Stimulated activated CD4-positive, alpha-beta T cell treated with anti-CD3 and anti-CD28 coated beads, TNF-alpha, amount 100 ng/mL, for 48 hours (primary cell): ENCODE measurements at regions not wholly inside any gene's neighbourhood (a gene's known extent, or its start where the extent isn't known, plus 50 kb on each side); places are given as distances from the start of the nearest gene placed in this dataset.
"Not testable (repeated sequence)": the region's sequence is repeated elsewhere in the genome, so short reads cannot be mapped to it uniquely, and the experiment has no call there.

ENCODE experiments used
- DNase-seq, 3 donors: peaks; one replicate each; pipeline ENCODE4 v3.0.0-alpha.2; 2020; ENCODE audit warnings: low read depth in 3 of 3

DNA sequence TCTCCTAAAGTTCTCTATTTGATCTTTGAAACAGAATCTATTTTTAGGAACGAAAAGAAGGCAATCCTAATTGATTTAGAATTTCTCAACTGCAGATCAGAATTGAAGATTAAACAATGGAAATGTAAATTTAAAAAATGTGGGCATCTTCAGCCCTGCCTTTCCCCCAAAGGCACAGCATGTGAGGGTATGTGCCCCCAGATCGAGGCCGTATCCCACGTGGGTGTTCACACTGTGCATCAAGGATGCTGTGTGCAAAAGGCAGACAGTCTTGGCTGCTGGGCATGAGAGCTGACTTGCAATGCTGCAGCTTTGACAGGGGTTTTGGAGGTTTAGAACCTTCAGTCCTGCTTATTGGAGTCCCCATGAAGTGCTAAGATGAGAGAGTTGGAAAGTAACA, 346.3 kb downstream of the VRK1 start:
- no peak for DNase-seq

DNA sequence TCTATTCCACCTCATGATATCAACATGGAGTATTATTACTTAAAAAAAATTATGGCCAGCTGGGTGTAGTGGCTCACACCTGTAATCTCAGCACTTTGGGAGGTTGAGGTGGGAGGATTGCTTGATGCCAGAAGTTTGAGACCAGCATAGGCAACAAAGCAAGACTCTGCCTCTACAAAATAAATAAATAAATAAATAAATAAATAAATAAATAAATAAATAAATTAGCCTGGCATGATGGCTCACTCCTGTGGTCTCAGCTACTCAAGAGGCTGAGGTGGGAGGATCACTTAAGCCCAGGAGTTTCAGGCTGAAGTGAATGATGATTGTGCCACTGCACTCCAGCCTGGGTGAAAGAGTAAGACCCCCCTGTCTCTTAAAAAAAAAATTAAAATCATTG, 350.8 kb downstream of the VRK1 start:
- DNase-seq, result not testable (repeated sequence)

DNA sequence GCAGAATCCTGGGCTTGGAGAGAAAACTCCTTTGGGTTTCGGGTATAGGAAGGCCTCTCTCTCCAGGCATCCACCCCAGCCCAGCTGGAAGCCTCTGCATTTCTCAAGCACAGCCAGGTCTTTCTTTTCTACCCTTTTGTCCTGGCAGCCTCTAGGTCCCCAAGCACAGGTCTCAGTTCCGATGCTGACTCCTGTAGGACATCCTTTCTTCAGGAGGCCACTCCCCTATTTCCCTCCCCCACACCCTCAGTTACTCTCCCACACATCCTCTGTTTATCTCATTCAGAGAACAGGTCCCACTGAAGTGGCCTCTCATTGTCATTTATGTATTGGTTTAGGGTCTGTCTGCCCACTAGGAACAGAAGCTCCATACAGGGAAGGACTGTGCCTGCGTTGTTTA, 352.6 kb downstream of the VRK1 start:
- DNase-seq, result no peak

DNA sequence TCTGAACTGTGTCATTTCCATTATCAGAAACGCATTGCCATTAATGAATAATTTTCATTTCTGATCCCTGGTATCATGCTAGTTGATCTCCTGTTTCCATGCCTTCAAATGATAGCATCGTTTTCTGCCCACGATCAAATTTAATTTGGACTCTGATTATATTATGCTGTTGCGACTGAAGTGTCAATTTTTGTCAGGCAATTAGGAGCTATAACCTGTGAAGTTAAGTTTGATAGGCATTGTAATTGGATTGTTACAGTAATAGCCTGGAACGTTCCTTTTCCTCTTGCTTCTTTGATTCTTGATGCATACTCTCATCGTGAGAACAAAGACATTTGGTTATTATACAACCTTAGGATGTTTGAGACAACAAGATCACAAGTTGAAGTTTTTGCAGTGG, 356.3 kb downstream of the VRK1 start:
- no peak for DNase-seq

DNA sequence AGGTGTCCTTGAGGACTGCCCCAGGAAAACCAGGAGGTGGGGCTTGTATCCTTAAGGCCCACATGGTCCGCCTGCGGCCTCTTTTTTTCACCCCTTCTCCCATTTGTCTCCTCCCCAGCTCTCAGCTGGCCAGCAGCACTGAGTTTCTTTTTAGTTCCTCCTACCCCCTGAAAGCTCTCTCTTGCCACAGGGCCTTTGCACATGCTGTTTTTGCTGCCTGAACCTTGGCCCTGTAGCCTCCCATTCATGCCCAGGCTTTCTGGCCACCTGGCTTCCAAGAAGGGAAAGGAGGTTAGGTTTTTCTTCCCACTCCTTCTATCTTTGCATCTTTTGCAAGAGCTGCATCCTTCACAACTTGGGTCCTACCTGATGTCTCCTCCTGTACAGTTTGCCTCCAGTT, 358.1 kb downstream of the VRK1 start:
- DNase-seq, result no peak

DNA sequence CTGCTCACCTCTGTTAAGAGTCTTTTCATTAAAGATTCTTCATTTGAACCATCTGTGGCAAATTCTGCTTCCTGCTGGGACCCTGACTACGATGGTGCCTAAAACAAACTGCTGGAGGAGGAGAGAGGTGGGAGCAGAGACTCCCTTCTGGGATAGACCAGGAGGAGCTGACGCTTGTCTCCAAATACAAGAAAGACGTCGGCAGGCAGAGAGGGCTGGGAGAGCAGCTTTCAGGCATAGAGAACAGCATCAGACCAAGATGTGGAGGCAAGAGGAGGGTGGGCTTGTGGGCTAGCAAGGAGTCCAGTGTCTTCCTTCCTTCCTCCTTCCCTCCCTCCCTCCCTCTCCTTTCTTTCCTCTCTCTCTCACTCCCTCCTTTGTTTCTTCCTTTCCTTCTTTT, 358.6 kb downstream of the VRK1 start:
- DNase-seq, result no peak

DNA sequence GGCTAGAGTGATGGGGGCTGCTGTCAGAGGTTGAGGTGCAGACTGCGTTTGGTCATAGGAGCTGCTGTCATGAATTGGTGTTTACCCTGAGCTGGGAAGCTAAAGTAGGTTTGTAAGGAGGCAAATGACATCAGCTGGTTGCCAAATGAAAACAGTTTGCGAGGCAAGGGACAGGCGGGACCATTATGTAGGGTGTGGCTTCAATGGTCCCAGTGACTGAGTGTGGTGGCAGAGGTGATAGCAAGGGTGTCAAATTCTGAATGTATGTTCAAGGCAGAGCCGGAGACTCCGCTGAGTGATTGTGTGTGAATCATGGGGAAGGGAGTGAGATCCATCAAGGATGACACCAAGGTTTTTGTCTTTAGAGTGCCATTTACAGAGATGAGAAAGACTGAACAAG, 359.5 kb downstream of the VRK1 start:
- no peak for DNase-seq

DNA sequence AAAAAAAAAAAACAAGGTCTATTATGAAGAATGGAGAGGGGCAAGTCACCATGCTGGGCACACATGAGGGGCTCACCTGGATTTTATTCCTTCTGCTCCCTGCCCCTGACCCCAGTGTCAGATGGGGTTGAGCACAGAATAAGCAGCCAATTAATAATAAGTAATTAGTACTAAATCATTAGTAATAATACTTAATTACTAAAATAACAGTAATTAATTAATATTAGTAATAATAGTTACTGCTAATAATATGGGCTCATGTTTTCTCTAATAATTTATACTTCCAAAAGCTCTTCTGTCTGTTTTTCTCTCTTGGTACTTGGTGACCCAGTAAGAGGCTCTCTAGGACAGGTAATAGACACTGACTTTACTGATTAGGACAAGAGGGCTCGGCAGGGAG, 360.9 kb downstream of the VRK1 start:
- no peak for DNase-seq

DNA sequence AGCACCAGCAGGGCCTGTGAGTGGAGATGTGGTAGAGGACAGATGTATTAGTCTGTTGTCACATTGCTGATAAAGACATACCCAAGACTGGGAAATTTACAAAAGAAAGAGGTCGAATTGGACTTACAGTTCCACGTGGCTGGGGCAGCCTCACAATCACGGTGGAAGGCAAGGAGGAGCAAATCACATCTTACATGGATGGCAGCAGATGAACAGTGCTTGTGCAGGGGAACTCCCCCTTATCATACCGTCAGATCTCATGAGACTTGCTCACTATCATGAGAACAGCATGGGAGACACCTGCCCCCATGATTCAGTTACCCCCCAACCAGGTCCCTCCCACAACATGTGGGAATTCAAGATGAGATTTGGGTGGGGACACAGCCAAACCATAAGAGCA, 361.9 kb downstream of the VRK1 start:
- no peak for DNase-seq

DNA sequence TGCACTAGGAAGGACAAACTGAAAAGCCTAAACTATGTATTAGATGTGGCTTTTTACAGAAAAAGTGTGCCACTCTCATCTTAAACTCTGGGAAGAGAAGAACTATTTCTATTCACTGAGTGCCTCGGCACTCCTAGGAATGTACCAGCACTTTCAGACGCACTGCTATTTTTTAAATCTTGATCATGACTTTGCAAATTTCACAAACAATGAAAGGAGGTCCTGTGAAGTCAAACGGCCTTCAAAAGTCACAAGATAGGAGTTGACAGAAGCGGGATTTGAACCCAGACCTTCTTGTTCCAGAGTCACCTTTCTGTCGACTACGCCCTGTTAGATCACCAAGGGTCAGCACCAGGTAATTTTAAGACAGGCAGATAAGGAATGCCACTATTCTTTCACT, 365.4 kb downstream of the VRK1 start:
- no peak for DNase-seq

DNA sequence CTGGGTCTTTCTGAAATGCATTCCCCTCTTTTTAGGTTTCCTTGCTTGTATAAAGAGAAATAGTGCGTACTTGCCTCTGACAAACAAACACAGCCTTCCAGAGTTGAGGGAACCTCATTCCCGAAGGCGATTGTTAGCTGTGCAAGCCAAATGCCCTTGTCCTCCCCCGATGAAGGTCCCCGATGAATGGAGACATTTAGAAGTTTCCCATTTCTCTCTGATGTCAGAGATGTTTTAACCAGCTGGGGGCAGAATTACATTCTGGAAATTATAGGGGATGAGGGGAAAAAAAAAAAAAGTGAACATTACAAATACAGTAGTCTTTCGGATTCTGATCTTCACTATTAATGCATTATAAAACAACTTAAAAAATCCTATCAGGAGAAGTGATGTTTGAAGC, 366.8 kb downstream of the VRK1 start:
- DNase-seq, result no peak

DNA sequence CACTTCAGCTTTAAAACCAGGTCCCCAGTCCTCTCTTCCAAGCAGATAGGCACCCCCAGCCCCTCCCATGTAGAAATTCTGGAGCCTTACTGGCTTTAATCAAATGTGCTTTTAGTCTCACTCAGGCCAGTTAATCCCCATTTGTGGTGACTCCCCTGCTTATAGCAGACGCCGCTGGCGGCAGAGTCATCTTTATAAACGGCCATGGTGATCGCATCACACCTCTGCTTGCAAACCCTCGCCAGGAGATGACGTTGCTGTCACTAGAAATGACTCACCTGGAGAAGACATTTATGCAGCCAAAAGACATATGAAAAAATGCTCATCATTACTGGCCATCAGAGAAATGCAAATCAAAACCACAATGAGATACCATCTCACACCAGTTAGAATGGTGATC, 369.3 kb downstream of the VRK1 start:
- no peak for DNase-seq

DNA sequence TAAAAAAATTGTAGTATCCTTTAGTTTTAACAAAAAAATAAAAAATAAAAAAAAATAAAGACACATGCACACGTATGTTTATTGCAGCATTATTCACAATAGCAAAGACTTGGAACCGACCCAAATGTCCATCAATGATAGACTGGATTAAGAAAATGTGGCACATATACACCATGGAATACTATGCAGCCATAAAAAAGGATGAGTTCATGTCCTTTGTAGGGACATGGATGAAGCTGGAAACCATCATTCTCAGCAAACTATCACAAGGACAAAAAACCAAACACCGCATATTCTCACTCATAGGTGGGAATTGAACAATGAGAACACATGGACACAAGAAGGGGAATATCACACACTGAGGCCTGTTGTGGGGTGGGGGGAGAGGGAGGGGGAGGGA, 370.4 kb downstream of the VRK1 start:
- not testable (repeated sequence) for DNase-seq

DNA sequence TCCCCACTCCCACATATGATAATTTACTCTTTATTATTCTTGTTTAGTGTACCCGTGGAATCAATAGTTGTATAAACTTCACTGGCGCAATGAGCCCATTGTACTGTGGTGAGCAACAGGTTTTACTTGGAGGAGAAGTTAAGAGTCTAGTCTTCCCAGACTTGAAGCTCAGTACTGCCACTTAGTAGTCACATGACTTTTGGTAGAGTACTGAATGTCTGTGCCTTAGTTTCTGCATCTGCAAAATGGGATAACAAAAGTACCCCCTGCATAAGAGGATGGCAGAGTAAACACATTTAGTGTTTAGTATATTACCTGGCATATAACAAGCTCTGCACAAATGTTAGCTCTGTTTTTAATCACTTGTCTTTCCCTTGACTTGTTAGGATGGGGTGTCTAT, 375.5 kb downstream of the VRK1 start:
- DNase-seq, result no peak

DNA sequence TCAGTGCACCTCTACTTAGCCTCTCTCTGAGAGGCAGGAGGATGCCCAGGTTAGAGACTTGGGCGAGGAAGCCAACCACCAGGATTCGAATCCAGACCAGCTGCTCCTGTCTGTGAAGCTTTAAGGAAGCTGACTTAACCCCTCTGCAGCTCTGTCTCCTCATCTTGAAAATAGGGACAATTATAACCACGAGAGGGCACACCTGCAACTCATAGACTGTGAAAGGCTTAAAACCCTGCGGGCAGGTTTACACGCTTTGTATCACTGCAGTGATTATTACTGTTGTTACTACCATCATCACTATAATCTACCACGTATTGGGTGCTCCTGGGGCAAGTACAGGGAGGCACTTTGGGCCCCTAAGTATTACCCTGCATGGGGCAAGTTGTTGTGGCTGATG, 379.8 kb downstream of the VRK1 start:
- no peak for DNase-seq

DNA sequence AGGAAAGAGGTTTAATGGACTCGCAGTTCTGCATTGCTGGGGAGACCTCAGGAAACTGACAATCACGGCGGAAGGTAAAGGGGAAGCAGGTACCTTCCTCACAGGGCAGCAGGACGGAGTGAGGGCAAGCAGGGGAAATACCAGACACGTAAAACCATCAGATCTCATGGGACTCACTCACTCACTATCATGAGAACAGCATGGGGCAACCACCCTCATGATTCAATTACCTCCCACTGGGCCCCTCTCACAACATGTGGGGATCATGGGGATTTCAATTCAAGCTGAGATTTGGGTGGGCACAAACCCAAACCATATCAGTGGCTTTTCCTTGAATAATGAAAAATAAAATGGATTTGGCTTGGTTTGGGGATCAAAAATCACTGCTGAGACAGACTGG, 380.5 kb downstream of the VRK1 start:
- DNase-seq, result no peak

DNA sequence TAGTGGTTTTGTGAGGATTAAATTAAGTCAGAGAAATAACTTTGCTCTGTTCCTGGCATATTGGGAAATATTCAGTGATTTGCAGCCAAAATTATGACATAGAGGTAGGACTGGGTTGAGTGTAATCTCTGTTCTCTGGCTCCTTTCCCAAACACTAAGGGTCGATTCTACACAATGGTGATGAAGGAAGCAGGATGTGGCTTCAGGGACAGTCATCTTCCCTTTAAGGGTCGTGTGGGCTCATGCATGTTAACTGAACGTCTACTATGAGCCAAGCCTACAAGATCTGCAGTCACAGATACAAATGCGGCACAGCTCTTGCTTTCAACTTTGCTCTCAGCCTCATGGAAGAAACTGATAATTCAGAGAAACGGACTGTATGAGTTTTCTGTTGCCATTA, 381.6 kb downstream of the VRK1 start:
- no peak for DNase-seq

DNA sequence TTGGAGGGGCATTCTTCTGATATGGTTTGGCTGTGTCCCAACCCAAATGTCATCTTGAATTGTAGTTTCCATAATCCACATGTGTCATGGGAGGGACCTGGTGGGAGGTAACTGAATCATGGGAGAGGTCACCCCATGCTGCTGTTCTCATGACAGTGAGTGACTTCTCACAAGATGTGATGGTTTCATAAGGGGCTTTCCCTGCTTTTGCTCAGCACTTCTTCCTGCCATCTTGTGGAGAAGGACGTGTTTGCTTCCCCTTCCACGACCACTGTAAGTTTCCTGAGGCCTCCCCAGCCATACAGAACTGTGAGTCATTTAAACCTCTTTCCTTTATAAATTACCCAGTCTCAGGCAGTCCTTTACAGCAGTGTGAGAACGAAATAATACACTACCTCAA, 382.4 kb downstream of the VRK1 start:
- peak in 1 of 3 donors; percentile 27 for DNase-seq

DNA sequence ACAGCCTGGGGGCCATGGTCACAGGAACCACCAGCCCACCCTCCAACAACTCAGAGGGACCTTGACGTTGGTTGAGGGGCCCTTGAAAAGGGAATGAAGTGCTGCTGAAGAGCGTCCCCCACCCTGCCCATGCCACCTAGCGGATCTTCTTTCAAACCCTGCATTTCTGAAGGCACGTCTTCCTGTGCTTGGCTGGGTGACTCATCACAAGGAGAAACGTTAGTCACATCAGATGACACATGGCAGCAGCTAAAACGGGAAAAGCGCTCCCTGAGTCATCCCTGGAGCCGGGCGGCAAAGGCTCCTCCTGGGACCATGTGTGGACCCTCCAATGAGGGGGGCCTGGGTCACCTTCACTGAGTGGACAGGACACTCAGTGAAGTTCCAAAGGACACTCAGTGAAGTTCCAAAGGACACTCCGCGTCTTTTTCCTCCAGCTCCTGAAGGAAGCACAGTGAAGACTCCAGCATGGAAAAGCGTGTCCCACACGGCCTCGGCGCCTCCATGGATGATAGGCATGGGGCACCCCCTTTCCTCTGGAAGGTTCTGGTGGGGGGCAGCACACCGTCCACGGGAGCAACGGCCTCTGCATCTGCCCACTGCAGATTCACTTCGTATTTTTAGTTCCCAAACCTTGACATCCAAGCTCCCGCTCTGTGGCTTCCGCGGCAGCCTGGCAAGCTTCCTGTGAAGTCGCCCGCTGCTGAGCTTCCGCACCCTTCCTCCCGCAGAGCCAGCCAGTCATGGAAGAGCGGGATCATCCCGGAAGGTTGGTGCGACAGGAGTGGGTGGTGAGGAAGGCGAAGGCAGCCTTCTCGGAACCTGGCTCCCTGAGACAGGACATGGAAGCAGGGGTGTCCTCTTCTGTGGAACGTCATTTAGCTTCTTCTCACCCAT, 383.4 kb downstream of the VRK1 start:
- DNase-seq, result no peak

DNA sequence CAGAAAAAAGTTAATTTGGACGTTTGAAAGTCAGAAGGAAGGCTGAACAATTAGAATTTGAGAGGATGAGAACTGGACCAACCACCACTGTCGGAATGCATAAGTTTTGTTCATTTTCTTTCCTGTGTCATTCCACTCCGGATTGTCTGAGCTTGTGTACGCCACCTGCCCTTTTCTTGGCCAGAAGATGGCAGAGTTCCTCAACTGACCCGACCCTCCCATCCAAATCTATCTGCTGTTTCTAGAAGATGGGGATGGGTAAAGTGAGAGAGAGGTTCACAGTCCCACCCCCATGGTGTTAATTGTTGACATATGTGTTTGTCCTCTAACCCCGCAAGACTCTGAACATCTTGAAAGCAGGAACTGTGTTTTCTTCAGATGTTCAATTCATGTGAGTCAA, 388.0 kb downstream of the VRK1 start:
- DNase-seq, result no peak

DNA sequence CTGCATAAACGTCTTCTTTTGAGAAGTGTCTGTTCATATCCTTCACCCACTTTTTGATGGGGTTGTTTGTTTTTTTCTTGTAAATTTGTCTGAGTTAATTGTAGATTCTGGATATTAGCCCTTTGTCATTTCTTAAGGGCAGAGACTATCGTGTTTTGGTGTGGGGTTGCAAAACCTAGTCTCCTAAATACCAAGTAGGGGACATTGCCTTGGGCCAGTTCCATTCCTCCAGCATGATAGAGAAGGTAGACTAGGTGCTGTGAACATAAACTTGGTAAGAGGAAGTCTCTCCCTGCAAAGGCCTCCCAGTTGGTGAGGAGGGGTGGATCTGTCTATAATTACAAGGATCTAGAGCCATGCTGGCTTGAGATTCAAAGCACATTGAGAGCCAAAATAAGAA, 390.7 kb downstream of the VRK1 start:
- no peak for DNase-seq

DNA sequence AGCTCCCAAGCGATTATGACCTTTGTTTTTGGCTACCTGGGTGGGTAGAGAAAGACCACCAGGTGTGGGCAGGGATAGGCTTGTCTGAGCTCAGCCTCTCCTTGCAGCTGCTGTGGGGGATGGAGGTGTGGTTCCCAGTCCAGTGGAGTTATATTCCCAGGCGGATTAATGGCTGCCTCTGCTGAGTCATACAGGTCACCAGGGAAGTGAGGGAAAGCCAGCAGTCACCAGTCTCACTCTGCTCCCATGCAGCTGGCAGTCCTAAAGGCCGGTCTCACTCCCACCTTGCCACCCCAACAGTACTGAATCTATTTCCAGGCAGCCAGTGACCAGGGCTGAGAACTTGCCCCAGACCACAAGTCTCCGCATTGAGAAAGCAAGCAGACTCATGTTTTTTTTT, 399.2 kb downstream of the VRK1 start:
- no peak for DNase-seq

DNA sequence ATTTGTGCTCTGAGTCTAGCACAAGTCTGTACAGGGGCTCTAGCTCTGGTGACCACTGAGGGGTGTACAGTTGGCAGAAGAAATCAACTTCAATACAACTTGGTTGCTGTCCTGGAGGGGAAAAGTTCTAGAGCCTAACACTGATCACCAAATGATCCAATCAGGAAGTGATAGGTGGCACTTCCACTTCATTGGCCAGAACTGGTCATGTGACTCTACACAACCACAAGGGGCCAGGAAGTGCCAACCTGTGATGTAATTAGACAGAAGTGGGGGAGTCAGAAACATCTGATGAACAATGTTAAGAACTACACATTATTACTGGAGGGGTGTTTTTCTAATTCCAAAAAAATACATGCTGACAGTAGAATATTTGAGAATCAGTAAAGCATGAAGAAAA, 401.6 kb downstream of the VRK1 start:
- no peak for DNase-seq

DNA sequence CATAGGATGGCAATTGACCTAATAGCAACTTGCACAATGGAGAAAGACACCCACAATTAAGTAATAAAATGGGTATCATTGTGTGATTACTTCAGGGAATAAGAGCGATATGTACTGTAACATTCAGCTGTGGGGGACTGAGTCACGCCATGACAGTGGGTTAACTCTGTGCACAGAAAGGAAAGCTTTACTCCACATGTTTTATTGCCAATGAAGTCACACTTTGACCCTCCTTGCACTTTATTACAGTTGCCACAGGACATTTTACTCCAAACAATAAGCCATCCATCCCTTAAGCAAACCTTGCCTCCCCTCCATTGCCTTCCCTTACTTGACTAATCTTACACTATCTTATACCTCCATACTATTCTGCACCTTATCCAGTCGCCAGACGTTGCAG, 403.1 kb downstream of the VRK1 start:
- no peak for DNase-seq
